ENCODE measurements at regions not wholly inside any gene's neighbourhood (a gene's known extent, or its start where the extent isn't known, plus 50 kb on each side); places are given as distances from the start of the nearest gene placed in this dataset.

DNA sequence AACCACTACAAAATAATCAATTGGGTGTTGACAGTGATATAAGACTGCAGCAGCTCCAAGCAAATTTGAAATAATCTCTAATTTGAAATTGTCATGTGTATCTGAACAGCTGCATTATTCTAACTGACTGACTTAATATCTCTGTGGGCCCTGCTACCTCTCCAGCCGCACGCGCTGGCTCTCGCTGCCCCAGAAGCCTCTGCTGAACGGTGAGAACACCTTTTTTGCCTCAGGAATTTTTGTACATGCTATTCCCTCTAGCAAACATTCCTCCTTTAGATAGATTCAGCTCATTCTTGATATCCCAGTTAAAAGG is 155.9 kb upstream of the MDFIC start:
- TF ChIP-seq, protein P1, sequence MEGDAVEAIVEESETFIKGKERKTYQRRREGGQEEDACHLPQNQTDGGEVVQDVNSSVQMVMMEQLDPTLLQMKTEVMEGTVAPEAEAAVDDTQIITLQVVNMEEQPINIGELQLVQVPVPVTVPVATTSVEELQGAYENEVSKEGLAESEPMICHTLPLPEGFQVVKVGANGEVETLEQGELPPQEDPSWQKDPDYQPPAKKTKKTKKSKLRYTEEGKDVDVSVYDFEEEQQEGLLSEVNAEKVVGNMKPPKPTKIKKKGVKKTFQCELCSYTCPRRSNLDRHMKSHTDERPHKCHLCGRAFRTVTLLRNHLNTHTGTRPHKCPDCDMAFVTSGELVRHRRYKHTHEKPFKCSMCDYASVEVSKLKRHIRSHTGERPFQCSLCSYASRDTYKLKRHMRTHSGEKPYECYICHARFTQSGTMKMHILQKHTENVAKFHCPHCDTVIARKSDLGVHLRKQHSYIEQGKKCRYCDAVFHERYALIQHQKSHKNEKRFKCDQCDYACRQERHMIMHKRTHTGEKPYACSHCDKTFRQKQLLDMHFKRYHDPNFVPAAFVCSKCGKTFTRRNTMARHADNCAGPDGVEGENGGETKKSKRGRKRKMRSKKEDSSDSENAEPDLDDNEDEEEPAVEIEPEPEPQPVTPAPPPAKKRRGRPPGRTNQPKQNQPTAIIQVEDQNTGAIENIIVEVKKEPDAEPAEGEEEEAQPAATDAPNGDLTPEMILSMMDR (conservative IDR thresholded peaks at IDR 0.05), result no peak
- TF ChIP-seq EZH2 (IDR thresholded peaks at IDR 0.05; ENCODE audit: low read depth), result no peak

All from PC-9 (cell line).